NCI-H1105 treated with DMSO at 0.1 percent for 48 hours (cell line): ENCODE measurements at regions not wholly inside any gene's neighbourhood (a gene's known extent, or its start where the extent isn't known, plus 50 kb on each side); places are given as distances from the start of the nearest gene placed in this dataset.

ENCODE experiments used
- DNase-seq: peaks from one replicate; lab custom pipeline; 2025; lab: John Stamatoyannopoulos, UW

DNA sequence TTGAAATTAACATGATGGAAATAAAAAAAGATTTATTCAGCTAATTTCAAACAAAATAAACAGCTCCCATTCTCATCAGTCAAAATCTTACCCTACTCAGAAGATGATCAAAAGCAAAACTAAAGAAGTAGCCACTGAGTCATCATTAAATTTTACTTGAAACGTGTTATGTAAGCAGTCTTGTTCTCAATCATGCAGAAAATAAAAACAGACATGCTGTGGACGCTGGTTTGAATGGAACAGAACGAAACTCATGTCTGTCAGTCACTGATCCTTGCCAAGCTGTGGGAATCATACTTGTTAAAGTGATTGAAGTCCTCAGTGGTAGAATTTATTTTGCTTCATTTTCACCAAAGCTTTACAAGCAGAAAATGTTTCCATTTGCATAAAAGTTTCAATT, 77.2 kb upstream of the TLR3 start:
- DNase-seq, result no peak

DNA sequence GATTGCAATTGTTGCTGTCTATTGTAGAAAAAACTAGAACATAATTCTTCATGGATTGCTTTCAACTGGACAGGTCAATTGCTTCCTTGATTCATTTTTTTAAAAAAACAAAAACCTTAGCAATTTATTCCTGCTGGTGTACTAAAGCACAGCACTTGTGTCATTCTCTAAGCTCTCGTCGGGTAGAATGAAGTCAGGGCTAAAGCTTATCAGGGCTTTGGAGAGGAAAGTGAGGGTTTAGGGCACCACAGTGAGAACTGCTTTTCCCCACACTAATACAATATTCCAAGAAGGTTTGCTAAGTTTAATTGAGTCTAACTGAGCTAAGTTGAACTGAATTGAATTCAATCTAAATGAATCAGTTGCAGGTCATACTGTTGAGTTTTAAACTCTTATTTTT, 76.4 kb upstream of the TLR3 start:
- DNase-seq, result no peak

DNA sequence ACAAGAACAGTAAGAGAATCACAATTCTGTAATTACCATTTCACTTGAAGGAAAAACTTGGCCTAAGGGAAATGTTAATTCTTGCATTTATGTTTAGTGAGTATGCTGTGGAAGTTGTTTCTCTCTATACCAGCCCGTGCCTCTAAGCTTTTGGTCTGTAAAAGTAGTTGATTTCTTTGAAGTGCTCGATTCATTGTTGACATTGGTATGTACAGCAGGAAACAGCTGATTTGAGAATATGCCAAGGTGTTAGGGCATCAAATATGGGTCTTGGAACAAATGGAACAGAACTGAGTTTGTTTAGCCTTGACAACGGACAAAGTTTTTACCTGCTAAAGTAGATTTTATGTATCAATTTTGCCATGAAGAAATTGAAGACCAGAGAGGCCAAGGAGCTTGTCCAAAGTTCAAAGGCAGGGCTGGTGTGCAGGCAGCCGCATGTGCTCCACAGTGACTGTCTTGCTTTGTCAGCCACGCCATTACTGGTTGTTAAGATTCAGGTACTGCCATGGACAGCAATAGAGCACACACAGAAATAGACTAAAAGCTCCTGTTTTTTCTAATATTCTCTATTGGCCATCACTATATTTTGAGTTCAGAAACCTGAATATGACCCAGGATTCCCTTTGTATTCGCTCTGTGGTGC, 75.5 kb upstream of the TLR3 start:
- DNase-seq, result no peak

DNA sequence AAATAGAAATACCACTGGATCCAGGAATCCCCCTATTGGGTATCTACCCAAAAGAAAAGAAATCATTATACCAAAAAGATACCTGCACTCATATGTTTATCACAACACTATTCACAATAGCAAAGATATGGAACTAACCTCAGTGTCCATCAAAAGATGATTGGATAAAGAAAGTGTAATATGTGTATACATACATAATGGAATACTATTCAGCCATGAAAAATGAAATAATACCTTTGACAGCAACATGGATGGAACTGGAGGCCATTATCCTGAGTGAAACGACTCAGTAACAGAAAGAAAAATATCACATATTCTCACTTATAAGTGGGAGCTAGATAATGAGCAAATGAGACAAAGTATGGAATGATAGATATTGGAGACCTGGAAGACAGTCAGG, 74.2 kb upstream of the TLR3 start:
- DNase-seq, result no peak

DNA sequence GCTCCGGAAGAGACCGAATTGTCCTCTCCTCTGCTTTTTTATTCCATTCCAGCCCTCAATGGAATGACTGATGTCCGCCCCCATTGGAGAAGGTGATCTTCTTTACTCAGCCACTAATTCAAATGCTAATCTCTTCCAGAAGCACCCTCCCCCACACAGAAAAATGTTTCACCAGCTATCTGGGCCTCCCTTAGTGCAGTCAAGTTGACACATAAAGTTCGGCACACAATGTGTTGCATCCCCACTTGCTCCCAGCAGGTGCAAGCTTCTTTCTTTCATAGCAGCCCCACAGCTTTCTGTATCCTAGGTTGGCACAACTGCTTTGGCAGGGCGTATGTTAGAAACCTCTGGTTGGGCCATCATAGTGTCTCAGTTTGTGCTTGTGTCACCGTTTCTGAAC, 73.3 kb upstream of the TLR3 start:
- no peak for DNase-seq

DNA sequence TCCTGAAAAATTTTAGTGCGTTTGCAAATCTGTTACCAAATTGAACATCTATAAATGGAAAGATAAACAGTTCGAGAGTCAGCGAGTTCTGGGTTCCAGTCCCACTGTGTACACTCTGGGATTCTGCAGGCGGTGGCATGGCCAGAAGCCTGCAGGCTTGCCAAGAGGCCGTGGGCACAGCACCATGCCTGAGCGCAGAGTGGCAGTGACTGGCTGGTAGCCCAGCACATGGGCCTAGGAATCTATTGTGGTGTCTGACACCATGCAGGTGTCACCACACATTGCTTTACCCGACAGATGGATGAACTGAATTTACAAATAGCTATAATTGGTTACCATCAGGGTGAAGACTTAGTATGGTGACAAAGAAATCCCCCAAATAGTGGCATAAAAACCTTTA, 71.7 kb upstream of the TLR3 start:
- no peak for DNase-seq

DNA sequence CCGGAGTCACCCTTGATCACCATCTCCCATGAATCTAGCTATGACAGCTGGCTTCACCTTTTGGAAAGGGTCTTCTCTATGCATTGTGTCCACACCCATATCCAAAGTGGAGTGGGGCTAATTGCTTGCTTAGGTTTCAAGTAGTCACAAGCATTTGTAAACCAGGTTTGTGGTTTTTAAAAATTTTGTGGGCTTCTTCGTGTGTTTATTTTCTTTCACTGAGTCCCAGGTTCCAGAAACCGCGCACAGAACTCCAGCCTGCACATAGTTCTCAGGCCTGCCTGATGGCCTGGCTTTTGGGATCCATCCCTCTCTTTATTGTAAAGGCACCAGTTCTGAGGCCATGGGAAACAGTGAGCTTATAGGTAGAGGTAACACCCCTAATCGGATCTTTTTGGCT, 70.2 kb upstream of the TLR3 start:
- no peak for DNase-seq

DNA sequence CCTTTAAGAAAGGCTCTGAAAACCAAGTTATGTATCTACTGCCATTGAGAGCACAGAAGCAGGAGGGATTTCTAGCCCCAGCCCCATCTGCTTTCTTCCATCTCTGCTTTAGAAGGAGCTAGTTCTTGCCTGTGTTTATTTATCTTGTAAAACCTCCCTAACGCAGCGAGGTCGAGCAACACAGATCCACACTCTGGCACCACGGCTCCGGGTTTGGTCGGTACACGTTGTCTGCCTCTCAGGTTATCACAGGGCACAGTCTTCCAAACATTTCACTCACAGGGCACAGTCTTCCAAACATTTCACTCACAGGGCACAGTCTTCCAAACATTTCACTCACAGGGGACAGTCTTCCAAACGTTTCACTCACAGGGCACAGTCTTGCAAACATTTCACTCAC, 69.7 kb upstream of the TLR3 start:
- no peak for DNase-seq

DNA sequence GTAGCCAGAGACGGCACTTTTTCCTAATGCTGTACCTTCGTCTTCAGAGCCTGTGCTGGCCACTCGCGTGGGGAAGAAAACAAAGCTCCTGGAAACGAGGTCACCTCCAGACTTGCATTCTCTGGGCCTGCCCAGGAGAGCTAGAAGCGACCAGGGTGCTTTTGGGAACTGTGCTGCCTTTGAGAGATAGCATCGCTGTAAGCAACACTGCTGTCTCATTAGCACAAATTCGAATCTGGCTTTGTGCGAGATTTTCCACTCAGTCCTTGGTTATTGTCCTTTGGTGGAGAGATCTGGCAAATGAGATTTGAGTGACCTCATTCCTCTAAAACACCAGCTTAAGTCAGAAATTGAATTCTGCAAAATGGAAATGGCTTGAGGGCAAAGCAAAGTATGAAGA, 66.1 kb upstream of the TLR3 start:
- no peak for DNase-seq

DNA sequence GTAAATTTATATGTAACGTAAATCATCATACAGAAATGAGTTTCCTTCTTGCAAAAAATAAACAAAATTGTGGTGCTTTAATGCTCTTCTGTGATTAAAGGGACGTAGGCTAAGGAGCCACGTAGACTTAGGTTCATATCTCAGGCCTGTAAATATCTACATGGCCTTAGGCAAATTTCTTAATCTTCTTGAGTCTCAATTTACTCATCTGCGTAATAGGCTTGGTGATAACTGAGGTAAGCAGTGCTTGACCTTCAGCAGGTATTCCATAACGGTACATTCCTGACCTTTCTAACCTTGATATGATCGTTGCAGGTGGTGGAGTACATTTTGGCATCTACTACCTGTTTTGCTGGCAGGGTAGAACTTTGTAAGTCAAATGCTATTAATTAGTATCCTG, 65.2 kb upstream of the TLR3 start:
- DNase-seq, result no peak

DNA sequence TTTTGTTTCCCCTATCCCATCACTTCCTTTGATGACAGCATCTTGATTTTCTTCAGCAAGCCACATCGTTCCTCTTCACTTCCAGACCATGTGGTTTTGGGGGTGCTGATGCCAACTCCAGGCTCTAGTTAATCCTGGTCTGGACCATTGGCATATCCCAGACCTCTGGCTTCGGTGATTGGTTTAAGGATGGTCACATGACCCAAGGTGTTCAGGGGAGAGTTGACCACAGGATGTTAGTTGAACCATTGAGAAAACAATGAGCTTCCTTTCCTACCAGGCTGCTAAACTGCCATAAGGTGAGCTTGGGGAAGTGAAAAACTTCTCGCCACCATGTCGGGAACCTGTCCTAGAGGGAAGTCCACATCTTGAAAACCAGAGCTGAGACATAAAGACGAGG, 60.9 kb upstream of the TLR3 start:
- DNase-seq, result no peak

DNA sequence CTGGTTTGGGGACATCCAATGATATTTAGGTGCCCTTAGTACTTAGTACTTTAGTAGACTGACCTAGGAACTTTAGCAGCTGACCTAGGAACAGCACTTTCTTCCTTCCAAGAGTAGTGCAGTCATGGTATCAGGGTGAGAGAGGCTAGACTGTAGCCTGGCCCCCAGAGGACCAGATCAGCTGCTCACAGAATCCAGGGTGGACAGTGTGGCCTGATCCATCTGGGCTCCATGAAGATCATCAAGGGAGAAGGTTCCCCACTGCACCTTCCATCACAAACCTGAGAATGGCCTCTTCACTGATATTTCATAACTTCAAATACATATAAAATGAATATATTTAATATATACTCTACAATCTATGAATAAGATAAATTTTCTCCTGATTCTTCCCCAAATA, 59.0 kb upstream of the TLR3 start:
- no peak for DNase-seq

DNA sequence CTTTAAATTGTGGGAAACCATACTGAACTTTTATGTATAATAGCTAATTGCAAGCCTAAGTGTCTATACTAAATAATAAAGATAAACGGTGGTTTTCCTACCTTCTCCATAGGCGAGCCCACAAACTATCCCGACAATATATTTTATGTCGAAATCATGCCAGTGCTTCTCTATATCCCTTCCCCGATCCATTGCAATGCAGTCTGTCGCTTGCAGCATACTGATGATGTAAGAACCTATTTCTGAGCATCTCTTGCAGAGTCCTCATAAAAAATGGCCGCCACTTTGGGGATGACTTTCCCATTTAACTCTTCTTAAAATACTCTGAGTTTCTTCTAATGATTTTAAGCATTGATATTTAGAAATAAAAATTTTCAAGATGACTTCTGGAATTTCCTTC, 58.1 kb upstream of the TLR3 start:
- no peak for DNase-seq

DNA sequence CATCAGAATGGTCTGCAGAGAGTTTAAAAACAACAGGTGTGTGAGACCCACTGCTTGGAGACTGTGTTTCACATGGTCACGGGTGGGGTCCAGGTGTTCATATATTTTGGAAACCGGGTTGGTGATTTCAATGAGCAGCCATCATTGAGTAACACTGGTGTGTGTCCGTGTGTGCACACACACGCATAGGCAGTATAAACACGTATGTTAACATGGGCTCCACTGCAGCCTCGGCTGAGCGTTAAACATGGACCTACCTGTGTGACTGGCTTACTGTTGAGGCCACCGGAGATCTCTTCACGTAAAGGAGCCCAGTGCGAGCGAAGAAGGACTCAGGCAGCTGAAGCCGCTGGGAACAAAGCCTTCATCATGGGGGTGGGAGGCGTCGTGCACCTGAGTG, 56.9 kb upstream of the TLR3 start:
- no peak for DNase-seq

DNA sequence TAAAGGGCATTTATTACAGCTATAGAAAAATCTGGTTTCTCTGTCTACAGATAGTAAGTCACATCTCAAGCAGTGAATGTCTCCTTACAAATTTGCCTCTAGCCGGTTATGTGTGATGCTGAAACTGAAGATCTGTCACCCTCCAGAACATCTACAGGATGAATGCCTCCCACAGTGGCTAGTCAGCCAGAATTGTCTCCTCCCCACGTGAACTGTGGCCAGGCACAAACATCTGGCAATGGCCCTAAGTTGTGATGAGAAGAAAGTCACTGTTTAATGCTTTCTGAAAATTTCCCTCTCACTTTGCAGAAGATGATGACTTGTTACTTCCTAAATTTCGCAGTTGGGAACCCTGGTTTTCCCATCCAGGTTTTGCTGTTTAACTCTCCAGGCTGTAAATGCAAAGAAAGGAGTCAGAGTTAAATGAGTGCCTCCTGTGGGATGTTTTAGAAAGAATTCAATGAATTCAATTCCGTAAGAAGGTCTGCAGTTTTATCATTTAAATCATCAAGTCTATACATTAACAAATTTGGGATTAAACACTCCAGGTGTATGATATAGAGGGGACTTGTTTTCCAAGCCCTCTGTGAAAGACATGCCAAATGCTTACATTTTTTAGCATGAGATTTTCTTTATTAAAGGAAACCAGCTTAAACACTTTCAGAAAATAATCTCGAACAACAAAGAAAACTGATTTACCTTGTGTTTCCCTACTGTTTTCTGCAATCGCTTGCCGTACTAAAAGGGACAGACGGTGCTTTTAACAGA, 55.4 kb upstream of the TLR3 start:
- DNase-seq, result no peak

DNA sequence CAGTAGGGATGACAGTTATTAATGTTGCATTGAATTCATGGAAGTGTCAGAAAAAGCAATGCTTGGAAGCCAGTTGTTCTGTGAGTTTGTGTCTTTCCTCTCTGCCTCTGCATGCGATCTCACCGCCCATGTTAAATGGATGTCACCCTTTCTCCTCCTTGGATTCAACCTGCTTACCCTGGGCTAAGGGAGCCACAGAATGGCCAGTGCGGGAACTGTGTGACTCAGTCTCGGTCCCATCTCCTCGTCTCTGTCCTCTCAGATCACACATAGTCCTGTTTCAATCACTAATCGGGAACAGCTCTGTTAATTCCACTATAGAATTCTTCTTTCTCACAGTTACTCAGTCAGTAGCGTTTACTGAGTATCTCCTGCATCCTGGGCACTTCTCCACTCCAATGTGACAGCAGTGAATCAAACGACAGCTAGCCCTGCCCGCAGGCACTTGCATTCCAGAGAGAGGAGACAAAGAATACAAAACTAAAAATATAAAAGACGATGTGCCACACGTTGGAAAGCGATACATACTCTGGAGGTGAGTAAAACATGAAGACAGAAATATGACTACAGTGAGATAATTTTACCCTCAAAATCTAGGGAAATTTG, 53.6 kb upstream of the TLR3 start:
- no peak for DNase-seq

DNA sequence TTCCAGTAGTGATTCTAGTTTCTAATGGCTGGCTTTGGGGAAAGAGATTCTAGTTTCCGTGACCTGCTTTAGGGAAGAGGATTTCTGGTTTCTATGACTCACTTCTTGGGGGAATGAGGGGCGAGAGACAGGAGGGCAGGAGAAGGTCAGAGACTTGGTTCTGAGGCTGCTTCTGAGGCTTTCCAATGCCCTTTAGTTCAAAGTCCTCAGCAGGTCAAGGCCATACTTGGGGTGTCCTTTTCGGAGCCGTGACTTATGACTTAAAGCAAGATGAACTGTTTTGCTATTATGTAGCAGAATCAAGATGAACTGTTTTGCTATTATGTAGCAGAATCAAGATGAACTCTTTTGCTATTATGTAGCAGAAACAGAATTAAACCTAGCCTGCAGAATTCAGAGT, 52.2 kb upstream of the TLR3 start:
- DNase-seq, result no peak

DNA sequence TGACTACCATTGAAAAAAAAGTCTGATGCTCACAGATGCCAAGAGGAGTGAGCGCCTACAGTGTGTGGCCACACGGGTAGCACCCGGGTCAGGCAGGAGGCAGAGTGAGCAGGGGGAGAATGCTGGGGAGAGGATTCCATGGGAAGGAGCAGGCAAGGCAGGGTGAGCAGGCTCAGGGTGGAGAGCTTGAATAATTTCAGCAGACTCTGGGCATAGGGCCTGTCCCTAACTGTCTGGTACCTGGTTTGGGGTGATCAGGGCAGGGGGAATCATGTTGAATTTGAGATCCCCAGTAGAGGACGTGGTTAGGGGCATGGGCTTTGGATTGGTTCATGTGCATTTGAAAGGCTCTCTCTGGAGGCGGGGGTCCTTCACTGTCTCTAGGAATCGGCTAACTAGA, 51.2 kb upstream of the TLR3 start:
- no peak for DNase-seq

DNA sequence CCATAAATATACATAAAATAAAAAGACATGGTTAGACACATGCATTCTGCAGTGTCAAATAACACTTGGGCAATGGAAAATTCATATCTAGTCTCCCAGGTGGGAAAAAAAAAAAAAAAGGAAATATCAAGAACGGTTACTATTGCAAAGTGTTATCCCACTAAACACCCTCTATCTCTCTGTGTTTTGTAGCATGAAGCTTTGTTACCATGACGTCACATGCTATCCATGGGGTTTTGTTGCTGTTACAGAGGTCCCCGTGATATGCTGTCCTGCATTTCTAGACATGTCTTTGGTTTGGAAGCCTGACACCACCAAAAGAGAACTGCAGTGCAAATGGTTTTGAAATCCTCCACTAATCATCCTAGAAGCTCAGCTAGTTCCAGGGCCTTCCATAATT, 50.7 kb upstream of the TLR3 start:
- DNase-seq, result no peak

DNA sequence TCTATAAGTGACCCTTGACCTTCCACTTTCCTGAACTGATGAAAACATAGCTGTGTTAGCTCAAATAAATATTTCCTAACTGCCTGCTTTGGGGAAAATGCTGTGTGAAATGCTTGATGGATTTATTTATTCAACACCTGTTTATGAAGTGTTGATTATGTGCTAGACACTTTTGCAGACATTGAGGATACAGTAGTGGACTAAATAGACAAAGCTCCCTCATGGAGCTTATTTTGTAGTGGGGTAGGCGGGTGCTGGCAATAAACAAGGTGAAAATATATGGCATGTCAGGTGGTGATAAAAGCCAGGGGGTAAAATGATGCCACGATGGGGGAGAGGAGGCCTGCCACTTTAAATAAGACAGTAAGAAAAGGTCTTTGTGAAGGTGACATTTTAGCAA, 50.2 kb upstream of the TLR3 start:
- no peak for DNase-seq
